ENCODE measurements at regions not wholly inside any gene's neighbourhood (a gene's known extent, or its start where the extent isn't known, plus 50 kb on each side); places are given as distances from the start of the nearest gene placed in this dataset.

GRCh38 chr6:67165606-67166005 is 1458.6 kb upstream of the EYS start:
- TF ChIP-seq SIN3A (IDR thresholded peaks at IDR 0.05; ENCODE audit: borderline replicate concordance, insufficient read depth, low read length) = no peak
- no peak for TF ChIP-seq FOXP2 (optimal IDR thresholded peaks at IDR 0.05; ENCODE audit: borderline replicate concordance, extremely low read depth, extremely low read length, insufficient read depth)
- TF ChIP-seq REST (IDR thresholded peaks at IDR 0.05; ENCODE audit: insufficient read depth in 1 of 2, low read depth in 2 of 2, low read length in 2 of 2) = no peak
- TF ChIP-seq TAF1 (IDR thresholded peaks at IDR 0.05; ENCODE audit: borderline replicate concordance, insufficient read depth, low read length) = no peak
- TF ChIP-seq POLR2AphosphoS5 (IDR thresholded peaks at IDR 0.05; ENCODE audit: low read depth, low read length) = no peak

GRCh38 chr6:67160820-67161219 is 1453.8 kb upstream of the EYS start:
- no peak for TF ChIP-seq POLR2AphosphoS5 (IDR thresholded peaks at IDR 0.05; ENCODE audit: low read depth, low read length)
- no peak for TF ChIP-seq TAF1 (IDR thresholded peaks at IDR 0.05; ENCODE audit: borderline replicate concordance, insufficient read depth, low read length)
- TF ChIP-seq FOXP2 (optimal IDR thresholded peaks at IDR 0.05; ENCODE audit: borderline replicate concordance, extremely low read depth, extremely low read length, insufficient read depth) = no peak
- TF ChIP-seq REST (IDR thresholded peaks at IDR 0.05; ENCODE audit: insufficient read depth in 1 of 2, low read depth in 2 of 2, low read length in 2 of 2) = no peak
- TF ChIP-seq SIN3A (IDR thresholded peaks at IDR 0.05; ENCODE audit: borderline replicate concordance, insufficient read depth, low read length) = no peak

GRCh38 chr6:67141005-67141404 is 1434.0 kb upstream of the EYS start:
- TF ChIP-seq POLR2AphosphoS5 (IDR thresholded peaks at IDR 0.05; ENCODE audit: low read depth, low read length) (no peak), SIN3A (IDR thresholded peaks at IDR 0.05; ENCODE audit: borderline replicate concordance, insufficient read depth, low read length) (no peak), REST (IDR thresholded peaks at IDR 0.05; ENCODE audit: insufficient read depth in 1 of 2, low read depth in 2 of 2, low read length in 2 of 2) (no peak), FOXP2 (optimal IDR thresholded peaks at IDR 0.05; ENCODE audit: borderline replicate concordance, extremely low read depth, extremely low read length, insufficient read depth) (no peak), TAF1 (IDR thresholded peaks at IDR 0.05; ENCODE audit: borderline replicate concordance, insufficient read depth, low read length) (no peak)

GRCh38 chr6:67133973-67134372 is 1426.9 kb upstream of the EYS start:
- TF ChIP-seq SIN3A (IDR thresholded peaks at IDR 0.05; ENCODE audit: borderline replicate concordance, insufficient read depth, low read length) (no peak), TAF1 (IDR thresholded peaks at IDR 0.05; ENCODE audit: borderline replicate concordance, insufficient read depth, low read length) (no peak), FOXP2 (optimal IDR thresholded peaks at IDR 0.05; ENCODE audit: borderline replicate concordance, extremely low read depth, extremely low read length, insufficient read depth) (no peak), REST (IDR thresholded peaks at IDR 0.05; ENCODE audit: insufficient read depth in 1 of 2, low read depth in 2 of 2, low read length in 2 of 2) (no peak), POLR2AphosphoS5 (IDR thresholded peaks at IDR 0.05; ENCODE audit: low read depth, low read length) (no peak)

GRCh38 chr6:67131827-67132226 is 1424.8 kb upstream of the EYS start:
- TF ChIP-seq POLR2AphosphoS5 (IDR thresholded peaks at IDR 0.05; ENCODE audit: low read depth, low read length) = no peak
- no peak for TF ChIP-seq TAF1 (IDR thresholded peaks at IDR 0.05; ENCODE audit: borderline replicate concordance, insufficient read depth, low read length)
- no peak for TF ChIP-seq SIN3A (IDR thresholded peaks at IDR 0.05; ENCODE audit: borderline replicate concordance, insufficient read depth, low read length)
- no peak for TF ChIP-seq FOXP2 (optimal IDR thresholded peaks at IDR 0.05; ENCODE audit: borderline replicate concordance, extremely low read depth, extremely low read length, insufficient read depth)
- TF ChIP-seq REST (IDR thresholded peaks at IDR 0.05; ENCODE audit: insufficient read depth in 1 of 2, low read depth in 2 of 2, low read length in 2 of 2) = no peak
